HCT116 (cell line): ENCODE measurements at regions not wholly inside any gene's neighbourhood (a gene's known extent, or its start where the extent isn't known, plus 50 kb on each side); places are given as distances from the start of the nearest gene placed in this dataset.

ENCODE experiments used
- CBX3 ChIP-seq: IDR thresholded peaks from 2 replicates; pipeline ENCODE4 v1.6.1; 2012; ENCODE audit warnings: low read depth
- ELF1 ChIP-seq: IDR thresholded peaks from 2 replicates; pipeline ENCODE4 v1.6.1; 2012; ENCODE audit warnings: low read depth, borderline replicate concordance
- EZH2 ChIP-seq: fragments of 200-600 bp; sonication (generic); IDR thresholded peaks from 2 replicates; pipeline ENCODE4 v1.6.1; 2017; ENCODE audit warnings: antibody characterized with exemption, mixed run types
- POLR2A ChIP-seq: IDR thresholded peaks from 2 replicates; pipeline ENCODE4 v1.7.0; 2011; ENCODE audit warnings: borderline replicate concordance; ENCODE audit not compliant: insufficient read depth, insufficient read length; ENCODE audit errors: extremely low read depth
- SP1 ChIP-seq: IDR thresholded peaks from 2 replicates; pipeline ENCODE4 v1.6.1; 2012; ENCODE audit warnings: low read depth
- YY1 ChIP-seq: IDR thresholded peaks from 2 replicates; pipeline ENCODE4 v1.6.1; 2011; ENCODE audit warnings: low read length, low read depth, moderate library complexity, mild to moderate bottlenecking; ENCODE audit not compliant: insufficient replicate concordance; ENCODE audit errors: extremely low read depth
- ZBTB33 ChIP-seq: IDR thresholded peaks from 2 replicates; pipeline ENCODE4 v1.6.1; 2011; ENCODE audit warnings: mild to moderate bottlenecking, low read length, moderate library complexity; ENCODE audit not compliant: insufficient replicate concordance; ENCODE audit errors: extremely low read depth
- ZNF274 ChIP-seq: fragments of 200-500 bp; sonication (Bioruptor generic); IDR thresholded peaks from 2 replicates; pipeline ENCODE4 v1.6.1; 2014; ENCODE audit warnings: mild to moderate bottlenecking, low read depth, low read length, inconsistent platforms
- TF ChIP-seq, protein P1 (sequence below), 3 experiments: fragments of 200-600 bp in 1 of 3; sonication (generic) in 1 of 3; IDR thresholded peaks in 2 of 3; conservative IDR thresholded peaks in 1 of 3; 2 replicates each; pipeline ENCODE4 v1.5.1; 2012 to 2017; ENCODE audit warnings: low read depth in 2 of 3, low read length in 2 of 3, antibody characterized with exemption in 1 of 3, borderline replicate concordance in 1 of 3, control low read depth in 1 of 3, mild to moderate bottlenecking in 1 of 3, mixed read lengths in 1 of 3, mixed run types in 1 of 3, moderate library complexity in 1 of 3; ENCODE audit not compliant: insufficient read depth in 1 of 3

DNA sequence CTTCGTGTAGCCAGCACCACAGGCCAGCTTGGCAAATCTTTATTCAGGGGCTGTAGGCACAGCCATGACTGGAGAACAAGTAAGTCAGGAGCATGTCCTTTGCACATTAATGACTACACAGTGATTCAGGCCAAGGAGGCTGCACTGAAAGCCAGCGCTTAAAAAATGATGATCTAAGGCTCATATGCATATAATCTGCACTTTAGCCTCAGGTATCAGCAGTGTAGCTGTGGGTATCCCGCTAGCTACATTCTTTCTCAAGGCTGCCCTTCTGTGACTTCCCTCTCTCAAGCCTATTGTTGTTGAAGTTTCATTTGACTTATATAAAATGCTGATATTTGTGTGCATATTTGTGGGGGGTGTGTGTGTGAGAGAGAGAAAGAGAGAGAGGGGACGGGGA lies 62.6 kb upstream of the RGL1 start:
- TF ChIP-seq YY1 (no peak), CBX3 (no peak), SP1 (no peak), EZH2 (no peak), POLR2A (no peak), ELF1 (no peak), ZNF274 (no peak), ZBTB33 (no peak)
- TF ChIP-seq, protein P1, sequence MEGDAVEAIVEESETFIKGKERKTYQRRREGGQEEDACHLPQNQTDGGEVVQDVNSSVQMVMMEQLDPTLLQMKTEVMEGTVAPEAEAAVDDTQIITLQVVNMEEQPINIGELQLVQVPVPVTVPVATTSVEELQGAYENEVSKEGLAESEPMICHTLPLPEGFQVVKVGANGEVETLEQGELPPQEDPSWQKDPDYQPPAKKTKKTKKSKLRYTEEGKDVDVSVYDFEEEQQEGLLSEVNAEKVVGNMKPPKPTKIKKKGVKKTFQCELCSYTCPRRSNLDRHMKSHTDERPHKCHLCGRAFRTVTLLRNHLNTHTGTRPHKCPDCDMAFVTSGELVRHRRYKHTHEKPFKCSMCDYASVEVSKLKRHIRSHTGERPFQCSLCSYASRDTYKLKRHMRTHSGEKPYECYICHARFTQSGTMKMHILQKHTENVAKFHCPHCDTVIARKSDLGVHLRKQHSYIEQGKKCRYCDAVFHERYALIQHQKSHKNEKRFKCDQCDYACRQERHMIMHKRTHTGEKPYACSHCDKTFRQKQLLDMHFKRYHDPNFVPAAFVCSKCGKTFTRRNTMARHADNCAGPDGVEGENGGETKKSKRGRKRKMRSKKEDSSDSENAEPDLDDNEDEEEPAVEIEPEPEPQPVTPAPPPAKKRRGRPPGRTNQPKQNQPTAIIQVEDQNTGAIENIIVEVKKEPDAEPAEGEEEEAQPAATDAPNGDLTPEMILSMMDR (IDR thresholded peaks at IDR 0.05 in 2 of 3, conservative IDR thresholded peaks at IDR 0.05 in 1 of 3; ENCODE audit: borderline replicate concordance in 1 of 3, insufficient read depth in 1 of 3, low read depth in 2 of 3, low read length in 2 of 3): no peak
